NCI-H226 (cell line): ENCODE measurements at regions not wholly inside any gene's neighbourhood (a gene's known extent, or its start where the extent isn't known, plus 50 kb on each side); places are given as distances from the start of the nearest gene placed in this dataset.
A peak's percentile ranks its signal among the peaks of the same experiment; 100 is the strongest.
"Not testable (repeated sequence)": the region's sequence is repeated elsewhere in the genome, so short reads cannot be mapped to it uniquely, and the experiment has no call there.

Experiments
- DNase-seq: peaks from one replicate; pipeline ENCODE4 v3.0.0-alpha.2; 2015

GRCh38 chr5:167051402-167051768 lies 1240.1 kb upstream of the WWC1 start:
- DNase-seq, result no peak

- no peak for DNase-seq
Measured at GRCh38 chr5:167052791-167053190, 1238.7 kb upstream of the WWC1 start.

- peak; percentile 82 for DNase-seq
Measured at GRCh38 chr5:167057665-167058064, 1233.8 kb upstream of the WWC1 start.

- no peak for DNase-seq
Measured at GRCh38 chr5:167061695-167062094, 1229.8 kb upstream of the WWC1 start.

GRCh38 chr5:167063116-167063515 lies 1228.3 kb upstream of the WWC1 start:
- DNase-seq, result no peak

GRCh38 chr5:167063788-167064187 lies 1227.7 kb upstream of the WWC1 start:
- DNase-seq, result no peak

GRCh38 chr5:167064198-167064776 lies 1227.2 kb upstream of the WWC1 start:
- DNase-seq, result no peak

- DNase-seq, result no peak
Measured at GRCh38 chr5:167065794-167066193, 1225.7 kb upstream of the WWC1 start.

- peak; percentile 15 for DNase-seq
Measured at GRCh38 chr5:167071981-167072610, 1219.3 kb upstream of the WWC1 start.

- no peak for DNase-seq
Measured at GRCh38 chr5:167081561-167081960, 1209.9 kb upstream of the WWC1 start.

GRCh38 chr5:167096816-167097215 lies 1194.6 kb upstream of the WWC1 start:
- DNase-seq, result peak; percentile 31

- no peak for DNase-seq
Measured at GRCh38 chr5:167104351-167104750, 1187.1 kb upstream of the WWC1 start.

GRCh38 chr5:167105941-167106340 lies 1185.5 kb upstream of the WWC1 start:
- no peak for DNase-seq

GRCh38 chr5:167107684-167108083 lies 1183.8 kb upstream of the WWC1 start:
- peak; percentile 41 for DNase-seq

- not testable (repeated sequence) for DNase-seq
Measured at GRCh38 chr5:167108266-167108665, 1183.2 kb upstream of the WWC1 start.

- no peak for DNase-seq
Measured at GRCh38 chr5:167112556-167112955, 1178.9 kb upstream of the WWC1 start.

GRCh38 chr5:167122267-167122666 lies 1169.2 kb upstream of the WWC1 start:
- DNase-seq, result no peak

- no peak for DNase-seq
Measured at GRCh38 chr5:167123126-167123525, 1168.3 kb upstream of the WWC1 start.

- DNase-seq, result no peak
Measured at GRCh38 chr5:167128581-167128980, 1162.9 kb upstream of the WWC1 start.

GRCh38 chr5:167140548-167141291 lies 1150.7 kb upstream of the WWC1 start:
- DNase-seq, result no peak

GRCh38 chr5:167143716-167144115 lies 1147.7 kb upstream of the WWC1 start:
- DNase-seq, result no peak

- no peak for DNase-seq
Measured at GRCh38 chr5:167145841-167146240, 1145.6 kb upstream of the WWC1 start.

- DNase-seq, result peak; percentile 62
Measured at GRCh38 chr5:167147879-167148278, 1143.6 kb upstream of the WWC1 start.

GRCh38 chr5:167150661-167151060 lies 1140.8 kb upstream of the WWC1 start:
- no peak for DNase-seq
